ENCODE measurements at regions not wholly inside any gene's neighbourhood (a gene's known extent, or its start where the extent isn't known, plus 50 kb on each side); places are given as distances from the start of the nearest gene placed in this dataset.

DNA sequence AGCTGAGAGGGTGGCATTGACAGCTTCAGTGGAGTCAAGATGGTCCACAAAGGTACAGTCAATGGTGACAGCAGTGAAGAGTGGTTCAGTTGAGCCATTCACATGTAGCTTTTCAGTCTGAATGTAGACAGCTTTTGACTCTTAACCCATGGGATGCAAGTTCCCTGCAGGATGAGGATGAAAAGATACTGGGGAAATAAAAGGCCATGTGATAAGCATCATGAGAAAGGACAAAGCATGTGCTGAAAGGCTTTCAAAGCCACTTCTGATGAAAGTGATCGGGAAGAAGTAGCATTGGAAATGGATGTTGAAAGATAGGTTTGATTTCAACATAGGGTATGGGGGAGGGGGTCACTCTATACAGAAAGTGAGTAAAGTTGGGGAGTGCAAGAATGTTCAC lies 182.9 kb downstream of the ETS1 start:
- ATAC-seq, result no peak
- RAD21 ChIA-PET (ENCODE audit: unreplicated experiment), result no interaction called here
- H3K4me2 ChIP-seq (ENCODE audit: control insufficient read depth, insufficient read depth), result no peak overlapping the region
- FAIRE-seq, result no peak
- POLR2A ChIA-PET, result no interaction called here
- no peaks in the 10 kb centered on the region for H3K36me3 ChIP-seq (ENCODE audit: control insufficient read depth in 2 of 2, insufficient read depth in 2 of 2, low read length in 1 of 2)
- H3K4me3 ChIP-seq, result no peak overlapping the region
- no peaks in the 10 kb centered on the region; the same call in none of the 2 replicates for H3K4me1 ChIP-seq (ENCODE audit: control insufficient read depth, insufficient read depth, low read length)
- no peak overlapping the region for H3K9ac ChIP-seq (ENCODE audit: control insufficient read depth, insufficient read depth, low read length)
- H4K20me1 ChIP-seq (ENCODE audit: control insufficient read depth, insufficient read depth), result no peaks in the 10 kb centered on the region
- DNase-seq (ENCODE audit: low read depth, low spot score), result no peak
- no peak overlapping the region for H3K27ac ChIP-seq (ENCODE audit: control insufficient read depth, insufficient read depth)
- no peaks in the 10 kb centered on the region for H3K9me3 ChIP-seq (replicated peaks; ENCODE audit: control insufficient read depth, insufficient read depth, low read length)
- H3K27me3 ChIP-seq (replicated peaks in 1 of 2; ENCODE audit: control insufficient read depth in 2 of 2, insufficient read depth in 2 of 2, low read length in 1 of 2), result no peaks in the 10 kb centered on the region
- 95% methylated on average over 1 of the region's 1 CpG for WGBS (ENCODE audit: insufficient coverage, insufficient replicate concordance, low lambda C conversion rate, missing lambda C conversion rate)
- CTCF ChIA-PET, result no interaction called here
- H2AFZ ChIP-seq (ENCODE audit: control insufficient read depth, low read depth, low read length), result no peak overlapping the region
- TF ChIP-seq GATAD2B (conservative IDR thresholded peaks at IDR 0.05; ENCODE audit: low read depth), result no peak
- TF ChIP-seq, protein P1, sequence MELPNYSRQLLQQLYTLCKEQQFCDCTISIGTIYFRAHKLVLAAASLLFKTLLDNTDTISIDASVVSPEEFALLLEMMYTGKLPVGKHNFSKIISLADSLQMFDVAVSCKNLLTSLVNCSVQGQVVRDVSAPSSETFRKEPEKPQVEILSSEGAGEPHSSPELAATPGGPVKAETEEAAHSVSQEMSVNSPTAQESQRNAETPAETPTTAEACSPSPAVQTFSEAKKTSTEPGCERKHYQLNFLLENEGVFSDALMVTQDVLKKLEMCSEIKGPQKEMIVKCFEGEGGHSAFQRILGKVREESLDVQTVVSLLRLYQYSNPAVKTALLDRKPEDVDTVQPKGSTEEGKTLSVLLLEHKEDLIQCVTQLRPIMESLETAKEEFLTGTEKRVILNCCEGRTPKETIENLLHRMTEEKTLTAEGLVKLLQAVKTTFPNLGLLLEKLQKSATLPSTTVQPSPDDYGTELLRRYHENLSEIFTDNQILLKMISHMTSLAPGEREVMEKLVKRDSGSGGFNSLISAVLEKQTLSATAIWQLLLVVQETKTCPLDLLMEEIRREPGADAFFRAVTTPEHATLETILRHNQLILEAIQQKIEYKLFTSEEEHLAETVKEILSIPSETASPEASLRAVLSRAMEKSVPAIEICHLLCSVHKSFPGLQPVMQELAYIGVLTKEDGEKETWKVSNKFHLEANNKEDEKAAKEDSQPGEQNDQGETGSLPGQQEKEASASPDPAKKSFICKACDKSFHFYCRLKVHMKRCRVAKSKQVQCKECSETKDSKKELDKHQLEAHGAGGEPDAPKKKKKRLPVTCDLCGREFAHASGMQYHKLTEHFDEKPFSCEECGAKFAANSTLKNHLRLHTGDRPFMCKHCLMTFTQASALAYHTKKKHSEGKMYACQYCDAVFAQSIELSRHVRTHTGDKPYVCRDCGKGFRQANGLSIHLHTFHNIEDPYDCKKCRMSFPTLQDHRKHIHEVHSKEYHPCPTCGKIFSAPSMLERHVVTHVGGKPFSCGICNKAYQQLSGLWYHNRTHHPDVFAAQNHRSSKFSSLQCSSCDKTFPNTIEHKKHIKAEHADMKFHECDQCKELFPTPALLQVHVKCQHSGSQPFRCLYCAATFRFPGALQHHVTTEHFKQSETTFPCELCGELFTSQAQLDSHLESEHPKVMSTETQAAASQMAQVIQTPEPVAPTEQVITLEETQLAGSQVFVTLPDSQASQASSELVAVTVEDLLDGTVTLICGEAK (IDR thresholded peaks at IDR 0.05; ENCODE audit: borderline replicate concordance), result no peak
- TF ChIP-seq ZNF384 (IDR thresholded peaks at IDR 0.05; ENCODE audit: borderline replicate concordance, low read depth, low read length), result no peak
- TF ChIP-seq, protein P2, sequence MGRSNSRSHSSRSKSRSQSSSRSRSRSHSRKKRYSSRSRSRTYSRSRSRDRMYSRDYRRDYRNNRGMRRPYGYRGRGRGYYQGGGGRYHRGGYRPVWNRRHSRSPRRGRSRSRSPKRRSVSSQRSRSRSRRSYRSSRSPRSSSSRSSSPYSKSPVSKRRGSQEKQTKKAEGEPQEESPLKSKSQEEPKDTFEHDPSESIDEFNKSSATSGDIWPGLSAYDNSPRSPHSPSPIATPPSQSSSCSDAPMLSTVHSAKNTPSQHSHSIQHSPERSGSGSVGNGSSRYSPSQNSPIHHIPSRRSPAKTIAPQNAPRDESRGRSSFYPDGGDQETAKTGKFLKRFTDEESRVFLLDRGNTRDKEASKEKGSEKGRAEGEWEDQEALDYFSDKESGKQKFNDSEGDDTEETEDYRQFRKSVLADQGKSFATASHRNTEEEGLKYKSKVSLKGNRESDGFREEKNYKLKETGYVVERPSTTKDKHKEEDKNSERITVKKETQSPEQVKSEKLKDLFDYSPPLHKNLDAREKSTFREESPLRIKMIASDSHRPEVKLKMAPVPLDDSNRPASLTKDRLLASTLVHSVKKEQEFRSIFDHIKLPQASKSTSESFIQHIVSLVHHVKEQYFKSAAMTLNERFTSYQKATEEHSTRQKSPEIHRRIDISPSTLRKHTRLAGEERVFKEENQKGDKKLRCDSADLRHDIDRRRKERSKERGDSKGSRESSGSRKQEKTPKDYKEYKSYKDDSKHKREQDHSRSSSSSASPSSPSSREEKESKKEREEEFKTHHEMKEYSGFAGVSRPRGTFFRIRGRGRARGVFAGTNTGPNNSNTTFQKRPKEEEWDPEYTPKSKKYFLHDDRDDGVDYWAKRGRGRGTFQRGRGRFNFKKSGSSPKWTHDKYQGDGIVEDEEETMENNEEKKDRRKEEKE (IDR thresholded peaks at IDR 0.05), result no peak
- no peak for TF ChIP-seq POLR2AphosphoS5 (IDR thresholded peaks at IDR 0.05; ENCODE audit: low read length)
- no peaks in the 10 kb centered on the region for H3K79me2 ChIP-seq (ENCODE audit: control insufficient read depth, insufficient read depth, low read length)
- in situ Hi-C loops (cut with MboI) (no loop called here), intact Hi-C loops (cut with micrococcal nuclease; ENCODE audit: unreplicated experiment) (no loop called here)
- no TSS peak for BruUV-seq (replicated peaks)
- SMC1A ChIA-PET (ENCODE audit: uncharacterized antibody, unreplicated experiment), result interaction anchor here (1.4 to 3.1 kb wide), 2 partner anchors 10 to 82 kb away, joined by 6 to 10 read pairs; no protein-coding TSS in a partner anchor

Data from GM12878 (cell line).